ENCODE measurements at regions not wholly inside any gene's neighbourhood (a gene's known extent, or its start where the extent isn't known, plus 50 kb on each side); places are given as distances from the start of the nearest gene placed in this dataset.

GRCh38 chr17:22569459-22570143, 877.3 kb downstream of the KCNJ18 start (continued):
- TF ChIP-seq KDM6A (CRISPR knock-in tag; IDR thresholded peaks at IDR 0.05; ENCODE audit: low read depth) (no peak), ZBTB7B (CRISPR knock-in tag; IDR thresholded peaks at IDR 0.05) (no peak)

DNA sequence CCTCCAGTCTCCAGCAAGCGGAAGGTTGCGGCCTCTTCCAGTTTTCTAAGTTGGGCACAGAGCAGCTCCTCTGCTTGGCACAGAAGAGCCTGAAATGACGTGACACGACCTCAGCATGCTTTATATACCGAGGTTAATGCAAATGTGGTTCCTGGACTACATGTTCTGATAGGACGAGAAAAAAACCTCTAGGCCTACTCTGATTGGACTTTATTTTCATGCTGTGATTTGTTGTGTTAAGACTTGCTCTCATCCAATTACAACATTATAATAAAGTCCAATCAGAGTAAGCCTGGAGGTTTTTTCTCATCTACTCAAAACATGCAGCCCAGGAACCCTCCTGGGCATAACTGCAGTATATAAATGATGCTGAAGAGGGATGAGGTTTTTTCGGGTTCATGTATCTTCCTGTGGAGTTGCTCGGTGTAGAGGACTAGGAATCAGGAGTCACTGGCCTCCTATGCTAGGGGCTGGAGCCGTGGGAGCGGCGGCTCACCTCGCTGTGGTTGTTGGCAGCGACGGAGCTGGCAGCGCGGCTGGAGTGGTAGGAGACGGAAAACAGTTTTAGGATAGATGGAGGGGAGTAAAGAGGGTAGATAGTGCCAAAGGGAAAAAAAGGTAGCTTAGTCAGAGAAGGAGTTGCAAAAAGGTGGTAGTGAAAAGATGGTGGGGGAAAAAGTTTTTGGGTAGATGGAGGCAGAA, 878.0 kb downstream of the KCNJ18 start:
- in situ Hi-C loops (cut with HindIII; ENCODE audit: extremely low pct_ligation_motif_present, low pct_unique_long_range_greater_than_20kb): loop anchor here (25.0 kb wide), 2 partner anchors 108 to 208 kb away; no protein-coding TSS in a partner anchor
- CTCF ChIA-PET (ENCODE audit: low intra/inter-chr PET ratio, low total read pairs): no interaction called here
- POLR2A ChIA-PET: no interaction called here
- Histone ChIP-seq H3K27ac (ENCODE audit: extremely low read length, insufficient read depth, low read length) (no peak overlapping the region), H4K20me1 (ENCODE audit: insufficient read depth, low read length) (no peaks in the 10 kb centered on the region), H3K4me3 (replicated peaks in 1 of 3; ENCODE audit: insufficient read depth in 1 of 3, low read depth in 2 of 3, low read length in 3 of 3) (no peak overlapping the region), H3K36me3 (replicated peaks in 1 of 2; ENCODE audit: control insufficient read depth in 1 of 2, insufficient read depth in 2 of 2, low read length in 2 of 2) (no peaks in the 10 kb centered on the region), H2AFZ (ENCODE audit: low read length) (no peak overlapping the region), H3K4me2 (ENCODE audit: low read depth, low read length) (no peak overlapping the region), H3K9me3 (ENCODE audit: low read length) (no peaks in the 10 kb centered on the region), H3K9ac (ENCODE audit: insufficient read depth, low read depth, low read length) (no peak overlapping the region), H3K4me1 (ENCODE audit: insufficient read depth, low read length) (no peaks in the 10 kb centered on the region), H3K79me2 (ENCODE audit: insufficient read depth, low read length) (no peaks in the 10 kb centered on the region), H3K27me3 (ENCODE audit: control insufficient read depth in 1 of 2, insufficient read depth in 2 of 2, low read length in 2 of 2) (no peaks in the 10 kb centered on the region)
- BruUV-seq (replicated peaks): no TSS peak
- FAIRE-seq: no peak
- intact Hi-C loops (cut with micrococcal nuclease; ENCODE audit: unreplicated experiment): no loop called here
- DNase-seq (ENCODE audit: low spot score): no peak
- 43% methylated on average over 13 of the region's 17 CpGs for WGBS (ENCODE audit: low lambda C conversion rate)
- no peak for ATAC-seq
- TF ChIP-seq ZBTB49 (CRISPR knock-in tag; IDR thresholded peaks at IDR 0.05; ENCODE audit: borderline replicate concordance) (no peak), E2F2 (CRISPR knock-in tag; IDR thresholded peaks at IDR 0.05; ENCODE audit: borderline replicate concordance) (no peak), KLF16 (CRISPR knock-in tag; IDR thresholded peaks at IDR 0.05) (no peak), ZNF766 (CRISPR knock-in tag; IDR thresholded peaks at IDR 0.05; ENCODE audit: borderline replicate concordance) (no peak), FLYWCH1 (CRISPR knock-in tag; IDR thresholded peaks at IDR 0.05) (no peak), FOXP1 (IDR thresholded peaks at IDR 0.05) (no peak), FOXP1 (CRISPR knock-in tag; IDR thresholded peaks at IDR 0.05) (no peak)
- TF ChIP-seq, protein P1, sequence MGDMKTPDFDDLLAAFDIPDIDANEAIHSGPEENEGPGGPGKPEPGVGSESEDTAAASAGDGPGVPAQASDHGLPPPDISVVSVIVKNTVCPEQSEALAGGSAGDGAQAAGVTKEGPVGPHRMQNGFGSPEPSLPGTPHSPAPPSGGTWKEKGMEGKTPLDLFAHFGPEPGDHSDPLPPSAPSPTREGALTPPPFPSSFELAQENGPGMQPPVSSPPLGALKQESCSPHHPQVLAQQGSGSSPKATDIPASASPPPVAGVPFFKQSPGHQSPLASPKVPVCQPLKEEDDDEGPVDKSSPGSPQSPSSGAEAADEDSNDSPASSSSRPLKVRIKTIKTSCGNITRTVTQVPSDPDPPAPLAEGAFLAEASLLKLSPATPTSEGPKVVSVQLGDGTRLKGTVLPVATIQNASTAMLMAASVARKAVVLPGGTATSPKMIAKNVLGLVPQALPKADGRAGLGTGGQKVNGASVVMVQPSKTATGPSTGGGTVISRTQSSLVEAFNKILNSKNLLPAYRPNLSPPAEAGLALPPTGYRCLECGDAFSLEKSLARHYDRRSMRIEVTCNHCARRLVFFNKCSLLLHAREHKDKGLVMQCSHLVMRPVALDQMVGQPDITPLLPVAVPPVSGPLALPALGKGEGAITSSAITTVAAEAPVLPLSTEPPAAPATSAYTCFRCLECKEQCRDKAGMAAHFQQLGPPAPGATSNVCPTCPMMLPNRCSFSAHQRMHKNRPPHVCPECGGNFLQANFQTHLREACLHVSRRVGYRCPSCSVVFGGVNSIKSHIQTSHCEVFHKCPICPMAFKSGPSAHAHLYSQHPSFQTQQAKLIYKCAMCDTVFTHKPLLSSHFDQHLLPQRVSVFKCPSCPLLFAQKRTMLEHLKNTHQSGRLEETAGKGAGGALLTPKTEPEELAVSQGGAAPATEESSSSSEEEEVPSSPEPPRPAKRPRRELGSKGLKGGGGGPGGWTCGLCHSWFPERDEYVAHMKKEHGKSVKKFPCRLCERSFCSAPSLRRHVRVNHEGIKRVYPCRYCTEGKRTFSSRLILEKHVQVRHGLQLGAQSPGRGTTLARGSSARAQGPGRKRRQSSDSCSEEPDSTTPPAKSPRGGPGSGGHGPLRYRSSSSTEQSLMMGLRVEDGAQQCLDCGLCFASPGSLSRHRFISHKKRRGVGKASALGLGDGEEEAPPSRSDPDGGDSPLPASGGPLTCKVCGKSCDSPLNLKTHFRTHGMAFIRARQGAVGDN (CRISPR knock-in tag; IDR thresholded peaks at IDR 0.05): no peak
- TF ChIP-seq, protein P2, sequence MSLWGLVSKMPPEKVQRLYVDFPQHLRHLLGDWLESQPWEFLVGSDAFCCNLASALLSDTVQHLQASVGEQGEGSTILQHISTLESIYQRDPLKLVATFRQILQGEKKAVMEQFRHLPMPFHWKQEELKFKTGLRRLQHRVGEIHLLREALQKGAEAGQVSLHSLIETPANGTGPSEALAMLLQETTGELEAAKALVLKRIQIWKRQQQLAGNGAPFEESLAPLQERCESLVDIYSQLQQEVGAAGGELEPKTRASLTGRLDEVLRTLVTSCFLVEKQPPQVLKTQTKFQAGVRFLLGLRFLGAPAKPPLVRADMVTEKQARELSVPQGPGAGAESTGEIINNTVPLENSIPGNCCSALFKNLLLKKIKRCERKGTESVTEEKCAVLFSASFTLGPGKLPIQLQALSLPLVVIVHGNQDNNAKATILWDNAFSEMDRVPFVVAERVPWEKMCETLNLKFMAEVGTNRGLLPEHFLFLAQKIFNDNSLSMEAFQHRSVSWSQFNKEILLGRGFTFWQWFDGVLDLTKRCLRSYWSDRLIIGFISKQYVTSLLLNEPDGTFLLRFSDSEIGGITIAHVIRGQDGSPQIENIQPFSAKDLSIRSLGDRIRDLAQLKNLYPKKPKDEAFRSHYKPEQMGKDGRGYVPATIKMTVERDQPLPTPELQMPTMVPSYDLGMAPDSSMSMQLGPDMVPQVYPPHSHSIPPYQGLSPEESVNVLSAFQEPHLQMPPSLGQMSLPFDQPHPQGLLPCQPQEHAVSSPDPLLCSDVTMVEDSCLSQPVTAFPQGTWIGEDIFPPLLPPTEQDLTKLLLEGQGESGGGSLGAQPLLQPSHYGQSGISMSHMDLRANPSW (CRISPR knock-in tag; IDR thresholded peaks at IDR 0.05; ENCODE audit: borderline replicate concordance): no peak
